GM23338 (cell line): ENCODE measurements at regions not wholly inside any gene's neighbourhood (a gene's known extent, or its start where the extent isn't known, plus 50 kb on each side); places are given as distances from the start of the nearest gene placed in this dataset.

Source experiments
- CREB1 ChIP-seq: fragments of 250-450 bp; sonication (Bioruptor Pico); IDR thresholded peaks from 2 replicates; pipeline ENCODE4 v1.5.0; 2020; ENCODE audit warnings: low read depth, mild to moderate bottlenecking, moderate library complexity
- CTCF ChIP-seq, 2 experiments: fragments of 200-600 bp in 1 of 2; sonication (generic) in 1 of 2; conservative IDR thresholded peaks; 2 replicates each; pipeline versions ENCODE4 v1.5.1 to v1.6.1; 2016 to 2017; ENCODE audit warnings: antibody characterized with exemption in 2 of 2, low read depth in 2 of 2, mild to moderate bottlenecking in 2 of 2, moderate library complexity in 1 of 2
- ETS1 ChIP-seq: IDR thresholded peaks from 2 replicates; pipeline ENCODE4 v1.6.1; 2016; ENCODE audit warnings: antibody characterized with exemption
- EZH2 ChIP-seq: fragments of 200-600 bp; sonication (generic); IDR thresholded peaks from one replicate; pipeline ENCODE4 v1.8.0; 2017; ENCODE audit warnings: antibody characterized with exemption, mild to moderate bottlenecking, low read depth; ENCODE audit not compliant: unreplicated experiment
- EZH2phosphoT487 ChIP-seq: fragments of 200-600 bp; sonication (generic); IDR thresholded peaks from one replicate; pipeline ENCODE4 v1.8.1; 2018; ENCODE audit warnings: antibody characterized with exemption; ENCODE audit not compliant: unreplicated experiment
- JUNB ChIP-seq: IDR thresholded peaks from one replicate; pipeline ENCODE4 v1.6.1; 2016; ENCODE audit warnings: antibody characterized with exemption; ENCODE audit not compliant: unreplicated experiment
- NANOG ChIP-seq: IDR thresholded peaks from 2 replicates; pipeline ENCODE4 v1.6.1; 2016; ENCODE audit warnings: antibody characterized with exemption, borderline replicate concordance
- POLR2AphosphoS5 ChIP-seq: IDR thresholded peaks from 2 replicates; pipeline ENCODE4 v1.6.1; 2016; ENCODE audit warnings: antibody characterized with exemption, low read depth
- REST ChIP-seq: IDR thresholded peaks from one replicate; pipeline ENCODE4 v1.6.1; 2018; ENCODE audit warnings: antibody characterized with exemption; ENCODE audit not compliant: unreplicated experiment
- STAT1 ChIP-seq: IDR thresholded peaks from one replicate; pipeline ENCODE4 v1.6.1; 2016; ENCODE audit warnings: antibody characterized with exemption; ENCODE audit not compliant: unreplicated experiment
- ZNF114 ChIP-seq: fragments of 250-450 bp; sonication (Bioruptor Pico); IDR thresholded peaks from 2 replicates; pipeline ENCODE4 v1.5.0; 2020; ENCODE audit warnings: mild to moderate bottlenecking, moderate library complexity
- ZNF331 ChIP-seq: fragments of 250-450 bp; sonication (Bioruptor Pico); IDR thresholded peaks from 2 replicates; pipeline ENCODE4 v1.5.0; 2020; ENCODE audit warnings: low read depth, mild to moderate bottlenecking, moderate library complexity
- ZNF462 ChIP-seq: fragments of 250-450 bp; sonication (Bioruptor Pico); IDR thresholded peaks from 2 replicates; pipeline ENCODE4 v1.5.0; 2020; ENCODE audit warnings: mild to moderate bottlenecking, moderate library complexity

- TF ChIP-seq EZH2phosphoT487, result no peak
- TF ChIP-seq CTCF (conservative IDR thresholded peaks at IDR 0.05; ENCODE audit: low read depth in 2 of 2), result peak in 1 of 2 experiments; percentile 29; a peak in 2 of 4 replicates
- no peak for TF ChIP-seq EZH2
- no peak for TF ChIP-seq REST
- no peak for TF ChIP-seq POLR2AphosphoS5
- TF ChIP-seq ZNF462 (CRISPR knock-in tag), result no peak
- TF ChIP-seq CREB1, result no peak
- TF ChIP-seq ZNF331, result no peak
- TF ChIP-seq JUNB, result no peak
- TF ChIP-seq NANOG, result no peak
- no peak for TF ChIP-seq ZNF114 (CRISPR knock-in tag)
- no peak for TF ChIP-seq STAT1
- no peak for TF ChIP-seq ETS1
These were observed 411.8 kb downstream of the SETD4 start for GRCh38 chr21:35648512-35648911.
